Endothelial cell of umbilical vein (primary cell): ENCODE measurements at regions not wholly inside any gene's neighbourhood (a gene's known extent, or its start where the extent isn't known, plus 50 kb on each side); places are given as distances from the start of the nearest gene placed in this dataset.

ENCODE experiments used
- CTCF ChIP-seq, 2 donors: IDR thresholded peaks; 1 replicate in 1 of 2; 2 replicates in 1 of 2; pipeline ENCODE4 v1.5.1; 2011; ENCODE audit warnings: low read length in 2 of 2, mild to moderate bottlenecking in 2 of 2, moderate library complexity in 2 of 2, control low read depth in 1 of 2, inconsistent platforms in 1 of 2, low read depth in 1 of 2; ENCODE audit not compliant: insufficient read depth in 1 of 2; ENCODE audit errors: extremely low read depth in 1 of 2
- POLR2A ChIP-seq: IDR thresholded peaks from 2 replicates; pipeline ENCODE4 v1.6.1; 2012; ENCODE audit warnings: low read depth, mild to moderate bottlenecking, control low read depth, low read length
- POLR2AphosphoS5 ChIP-seq: IDR thresholded peaks from 2 replicates; pipeline ENCODE4 v1.6.1; 2012; ENCODE audit warnings: low read depth, mild to moderate bottlenecking, control low read depth, low read length, moderate library complexity; ENCODE audit not compliant: insufficient read depth

- TF ChIP-seq CTCF (IDR thresholded peaks at IDR 0.05; ENCODE audit: extremely low read depth in 1 of 2, insufficient read depth in 1 of 2, low read depth in 1 of 2, low read length in 2 of 2) (peak in 1 of 2 donors; percentile 12), POLR2AphosphoS5 (no peak), POLR2A (no peak)
Measured at GRCh38 chr6:140105857-140106256, 731.4 kb upstream of the CITED2 start.
